MCF 10A (cell line): ENCODE measurements at regions not wholly inside any gene's neighbourhood (a gene's known extent, or its start where the extent isn't known, plus 50 kb on each side); places are given as distances from the start of the nearest gene placed in this dataset.

Experiments used
- BruUV-seq: library from RNA; stranded (reverse); fragments of 400-500 nt; replicated peaks from 2 replicates; lab custom pipeline; 2021; lab: Mats Ljungman, UMichigan
- CTCF ChIA-PET: fragments of 300-600 bp; sonication (Branson Sonifier 250); formaldehyde crosslinking; extraction: SDS; loops from one replicate; lab custom pipeline; 2021; ENCODE audit warnings: antibody characterized with exemption, inconsistent platforms; lab: Yijun Ruan, JAX
- POLR2A ChIA-PET: fragments of 300-600, 350-650 bp; sonication (Branson Sonifier 250); formaldehyde crosslinking; extraction: SDS; loops from one replicate; lab custom pipeline; 2020; ENCODE audit warnings: antibody characterized with exemption, inconsistent platforms; lab: Yijun Ruan, JAX
- DNase-seq: peaks from one replicate; pipeline ENCODE4 v3.0.0-alpha.2; 2018; ENCODE audit not compliant: unreplicated experiment
- H3K27ac Mint-ChIP-seq: one replicate; pipeline ENCODE4 v1.8.0; 2022; ENCODE audit warnings: mild to moderate bottlenecking, low read depth, mixed read lengths; ENCODE audit not compliant: unreplicated experiment
- H3K27me3 Mint-ChIP-seq: one replicate; pipeline ENCODE4 v1.8.0; 2022; ENCODE audit warnings: mixed read lengths; ENCODE audit not compliant: insufficient read depth, unreplicated experiment
- H3K36me3 Mint-ChIP-seq: one replicate; pipeline ENCODE4 v1.8.0; 2022; ENCODE audit warnings: mild to moderate bottlenecking, moderate library complexity, mixed read lengths; ENCODE audit not compliant: insufficient read depth, unreplicated experiment
- H3K4me1 Mint-ChIP-seq: one replicate; pipeline ENCODE4 v1.8.0; 2022; ENCODE audit warnings: mixed read lengths; ENCODE audit not compliant: insufficient read depth, unreplicated experiment
- H3K4me3 Mint-ChIP-seq: one replicate; pipeline ENCODE4 v1.8.0; 2022; ENCODE audit warnings: mild to moderate bottlenecking, moderate library complexity, mixed read lengths; ENCODE audit not compliant: unreplicated experiment
- H3K9me3 Mint-ChIP-seq: one replicate; pipeline ENCODE4 v1.8.0; 2022; ENCODE audit warnings: mixed read lengths; ENCODE audit not compliant: unreplicated experiment
- CTCF ChIP-seq: fragments of 200-600 bp; IDR thresholded peaks from one replicate; pipeline ENCODE4 v1.8.0; 2022; ENCODE audit warnings: antibody characterized with exemption, mild to moderate bottlenecking; ENCODE audit not compliant: unreplicated experiment
- intact Hi-C: fragments of 100-400 bp; cut with micrococcal nuclease; formaldehyde crosslinking; loops from 2 replicates; pipeline ENCODE4 v1.14.1; 2022

GRCh38 chr10:83212632-83213334 is 926.5 kb upstream of the GHITM start:
- TF ChIP-seq CTCF, result no peak
- no peaks in the 10 kb centered on the region for H3K9me3 Mint-ChIP-seq
- no peak overlapping the region for H3K27ac Mint-ChIP-seq
- ChIA-PET POLR2A (no interaction called here), CTCF (no interaction called here)
- H3K4me3 Mint-ChIP-seq, result no peak overlapping the region
- H3K36me3 Mint-ChIP-seq, result no peaks in the 10 kb centered on the region
- intact Hi-C loops, result no loop called here
- H3K4me1 Mint-ChIP-seq, result peaks cover 11% of the 10 kb centered on the region
- DNase-seq, result peak; percentile 47
- H3K27me3 Mint-ChIP-seq, result no peaks in the 10 kb centered on the region
- BruUV-seq, result no TSS peak

- no peak for DNase-seq
- H3K4me1 Mint-ChIP-seq, result peaks cover 11% of the 10 kb centered on the region
Measured at GRCh38 chr10:83214136-83214535, 925.2 kb upstream of the GHITM start.

GRCh38 chr10:83218205-83218604 is 921.1 kb upstream of the GHITM start:
- no TSS peak for BruUV-seq
- ChIA-PET POLR2A (no interaction called here), CTCF (no interaction called here)
- Mint-ChIP-seq H3K27me3 (no peaks in the 10 kb centered on the region), H3K4me3 (no peak overlapping the region), H3K4me1 (peaks cover 5% of the 10 kb centered on the region), H3K27ac (no peak overlapping the region), H3K9me3 (no peaks in the 10 kb centered on the region), H3K36me3 (no peaks in the 10 kb centered on the region)
- DNase-seq, result no peak
- intact Hi-C loops, result no loop called here
- no peak for TF ChIP-seq CTCF

More at GRCh38 chr10:83214136-83214535, 925.2 kb upstream of the GHITM start:
- TF ChIP-seq CTCF, result no peak
- Mint-ChIP-seq H3K36me3 (no peaks in the 10 kb centered on the region), H3K27ac (no peak overlapping the region), H3K9me3 (no peaks in the 10 kb centered on the region), H3K27me3 (no peaks in the 10 kb centered on the region), H3K4me3 (no peak overlapping the region)
- POLR2A ChIA-PET, result no interaction called here
- CTCF ChIA-PET, result no interaction called here
- no TSS peak for BruUV-seq
- intact Hi-C loops, result no loop called here

- CTCF ChIA-PET, result no interaction called here
- H3K9me3 Mint-ChIP-seq, result no peaks in the 10 kb centered on the region
- BruUV-seq, result no TSS peak
- no peak overlapping the region for H3K4me3 Mint-ChIP-seq
- no peak overlapping the region for H3K27ac Mint-ChIP-seq
- no peaks in the 10 kb centered on the region for H3K36me3 Mint-ChIP-seq
- no peaks in the 10 kb centered on the region for H3K4me1 Mint-ChIP-seq
- TF ChIP-seq CTCF, result no peak
- DNase-seq, result no peak
- intact Hi-C loops, result no loop called here
- no peaks in the 10 kb centered on the region for H3K27me3 Mint-ChIP-seq
- POLR2A ChIA-PET, result no interaction called here
Measured at GRCh38 chr10:83222300-83222699, 917.0 kb upstream of the GHITM start.
